GM18867 (cell line): ENCODE measurements at regions not wholly inside any gene's neighbourhood (a gene's known extent, or its start where the extent isn't known, plus 50 kb on each side); places are given as distances from the start of the nearest gene placed in this dataset.
"Not testable (repeated sequence)": the region's sequence is repeated elsewhere in the genome, so short reads cannot be mapped to it uniquely, and the experiment has no call there.

Experiments used
- ATAC-seq: cut with Tn5 transposase; IDR thresholded peaks from one replicate; pipeline ENCODE4 v1.9.1; 2021; ENCODE audit warnings: mild to moderate bottlenecking, moderate library complexity; ENCODE audit not compliant: unreplicated experiment

GRCh38 chr21:35982717-35983116, 77.6 kb downstream of the SETD4 start:
- no peak for ATAC-seq

- ATAC-seq = no peak
Observed at GRCh38 chr21:35981514-35982070, 78.7 kb downstream of the SETD4 start.

GRCh38 chr21:35980821-35981220, 79.5 kb downstream of the SETD4 start:
- ATAC-seq = no peak

- ATAC-seq = not testable (repeated sequence)
Observed at GRCh38 chr21:35977860-35978259, 82.5 kb downstream of the SETD4 start.

DNA sequence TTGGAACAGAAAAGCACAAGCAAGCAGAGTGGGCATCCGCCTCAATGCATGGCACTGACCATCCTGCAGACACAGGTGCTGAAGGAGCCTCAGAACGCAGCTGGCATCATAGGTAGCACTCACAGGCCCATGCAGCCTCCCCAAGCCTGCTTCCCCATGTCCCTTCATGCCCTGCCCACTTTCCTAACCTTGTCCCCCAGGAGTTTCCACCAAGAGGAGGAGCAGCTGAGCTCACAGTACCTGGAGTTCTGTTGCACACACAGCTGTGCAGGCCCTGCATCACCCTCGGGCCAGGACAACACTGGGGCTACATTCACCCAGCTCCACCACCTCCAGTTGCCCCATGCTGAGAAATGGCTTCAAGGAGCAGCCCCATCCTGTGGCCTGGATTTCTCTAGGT, 83.4 kb downstream of the SETD4 start:
- no peak for ATAC-seq

DNA sequence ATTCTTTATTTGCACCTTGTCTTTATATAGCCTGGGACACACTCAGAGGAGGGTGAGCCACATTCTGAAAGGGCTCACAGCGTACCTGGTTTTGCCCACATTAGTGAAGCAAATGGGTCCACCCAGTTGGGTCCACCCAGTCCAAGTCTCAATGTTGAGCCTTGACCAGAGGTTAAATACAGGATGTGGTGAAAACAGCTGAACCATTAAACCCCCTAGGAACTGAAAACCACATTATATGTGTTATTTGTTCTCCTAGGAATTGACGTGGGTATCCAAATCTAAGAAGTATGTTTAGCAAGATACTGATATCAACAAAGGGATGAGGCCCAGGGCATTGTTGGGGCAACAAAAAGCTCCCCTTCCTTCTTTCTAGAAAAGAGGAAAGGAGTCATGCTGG, 83.8 kb downstream of the SETD4 start:
- no peak for ATAC-seq

- no peak for ATAC-seq
Observed at GRCh38 chr21:35974775-35975174, 85.6 kb downstream of the SETD4 start.

GRCh38 chr21:35971824-35972223, 88.5 kb downstream of the SETD4 start:
- ATAC-seq = no peak

DNA sequence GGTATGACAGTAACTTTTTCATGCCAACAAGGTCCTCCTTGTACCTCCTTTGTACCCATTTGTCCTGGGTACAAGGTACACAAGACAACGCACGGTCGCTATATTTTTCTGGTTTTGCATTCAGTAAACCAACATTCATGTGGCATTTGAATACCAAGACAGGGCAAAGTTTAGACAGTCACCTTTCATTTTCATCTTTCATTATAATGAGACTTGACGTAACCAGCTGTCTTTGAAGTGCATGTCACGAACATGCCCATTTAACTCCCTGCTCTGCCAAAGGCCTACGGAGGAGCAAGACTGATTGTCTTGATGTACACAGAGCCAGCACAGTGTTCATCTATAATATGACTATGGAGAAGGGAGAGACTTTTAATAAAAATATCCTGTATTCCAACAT, 91.0 kb downstream of the SETD4 start:
- no peak for ATAC-seq

DNA sequence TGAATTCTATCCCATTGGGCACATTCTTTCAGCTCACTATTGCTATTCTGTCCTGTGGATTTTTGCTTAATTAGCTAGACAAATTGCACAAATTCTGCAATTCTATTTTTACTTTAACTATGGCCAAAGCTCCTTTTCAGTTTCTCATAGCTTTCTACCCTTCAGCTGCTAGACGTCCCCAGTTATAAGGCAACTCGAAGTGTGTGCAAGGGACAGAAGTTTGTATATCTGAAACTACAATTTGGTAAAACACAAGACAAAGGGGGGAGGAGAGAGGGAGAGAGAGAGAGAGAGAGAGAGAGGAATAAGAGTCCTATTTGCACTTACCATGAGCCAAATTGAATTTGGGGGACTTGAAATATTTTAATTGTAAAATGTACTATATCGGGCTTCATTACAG, 91.8 kb downstream of the SETD4 start:
- ATAC-seq = no peak

DNA sequence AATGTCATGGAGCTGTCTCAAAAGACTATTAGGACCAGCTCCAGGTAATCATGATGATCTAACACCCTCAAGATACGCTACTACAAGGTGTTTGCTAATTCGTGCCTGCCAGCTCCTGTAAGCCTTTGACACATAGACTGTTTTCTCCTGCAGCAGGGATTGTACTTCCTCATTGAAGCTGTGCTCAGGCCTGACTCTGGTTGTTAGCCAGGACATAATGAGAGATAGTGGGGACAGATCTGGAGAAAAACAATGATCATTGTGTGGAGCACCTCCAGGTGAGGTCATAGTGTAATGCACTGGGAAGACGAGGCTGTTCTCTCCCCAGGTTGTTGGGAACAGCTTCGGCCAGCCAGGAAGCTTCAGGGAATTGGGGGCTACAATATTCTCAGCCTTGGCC, 94.6 kb downstream of the SETD4 start:
- ATAC-seq = no peak

DNA sequence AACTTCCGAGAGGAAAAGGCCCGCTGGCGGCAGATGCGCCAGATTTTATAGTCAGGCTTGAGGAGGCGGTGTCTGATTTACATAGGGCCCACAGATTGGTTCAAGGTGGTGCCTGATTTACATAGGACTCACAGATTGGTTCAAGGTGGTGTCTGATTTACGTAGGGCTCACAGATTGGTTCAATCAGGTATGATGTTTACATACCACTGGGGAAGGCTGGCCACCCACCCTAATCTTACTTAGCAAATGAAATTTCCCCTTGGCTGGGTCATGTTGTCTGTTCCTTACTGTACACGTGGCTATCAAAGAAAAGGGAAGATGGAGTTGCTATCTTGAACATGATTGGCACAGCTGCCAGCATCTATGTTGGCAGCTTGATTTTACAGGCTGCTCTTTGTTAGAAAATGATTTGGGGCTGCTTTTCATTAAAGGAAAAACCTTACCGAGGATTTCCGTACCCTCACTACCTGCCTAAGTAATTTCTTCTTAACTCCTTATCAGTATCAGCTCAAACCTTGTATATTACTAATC, 96.3 kb downstream of the SETD4 start:
- ATAC-seq = no peak

DNA sequence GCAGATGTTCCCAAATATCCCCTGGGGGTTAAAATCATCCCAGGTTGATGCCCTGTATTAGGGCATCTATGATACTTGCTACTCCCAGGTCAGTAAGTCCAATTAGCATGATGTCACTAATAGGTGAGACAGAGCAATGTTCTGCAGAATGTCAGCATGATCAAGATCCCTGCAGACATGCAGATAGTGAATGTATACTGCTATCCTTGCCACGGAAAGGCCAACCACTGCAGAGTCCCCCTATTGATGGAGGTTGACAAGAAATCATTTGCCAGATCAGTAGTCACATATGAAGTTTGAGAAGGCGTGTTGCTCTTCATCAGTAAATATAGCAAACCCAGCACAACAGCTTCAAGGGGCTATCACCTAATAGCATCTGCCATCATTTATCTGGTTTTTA, 97.4 kb downstream of the SETD4 start:
- no peak for ATAC-seq

DNA sequence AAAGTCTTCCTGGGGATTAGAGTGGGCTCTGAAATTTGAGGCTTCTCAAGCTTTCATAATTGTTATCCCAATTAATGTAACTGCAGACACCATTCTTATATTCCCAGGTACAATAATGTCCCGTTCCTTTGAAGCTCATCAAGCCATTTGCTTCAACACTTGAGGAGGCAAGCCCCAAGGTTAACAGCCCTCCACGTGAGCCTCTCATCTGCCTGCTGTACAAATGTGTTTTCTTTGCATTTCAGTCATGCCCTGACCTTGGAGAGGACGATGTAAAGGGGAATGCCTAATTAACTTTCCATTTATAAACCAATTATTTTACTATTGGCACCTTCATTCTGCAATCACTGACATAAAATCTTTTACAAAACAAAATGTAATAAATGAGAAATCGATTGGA, 106.3 kb downstream of the SETD4 start:
- no peak for ATAC-seq

- no peak for ATAC-seq
Observed at GRCh38 chr21:35953597-35953996, 106.7 kb downstream of the SETD4 start.

DNA sequence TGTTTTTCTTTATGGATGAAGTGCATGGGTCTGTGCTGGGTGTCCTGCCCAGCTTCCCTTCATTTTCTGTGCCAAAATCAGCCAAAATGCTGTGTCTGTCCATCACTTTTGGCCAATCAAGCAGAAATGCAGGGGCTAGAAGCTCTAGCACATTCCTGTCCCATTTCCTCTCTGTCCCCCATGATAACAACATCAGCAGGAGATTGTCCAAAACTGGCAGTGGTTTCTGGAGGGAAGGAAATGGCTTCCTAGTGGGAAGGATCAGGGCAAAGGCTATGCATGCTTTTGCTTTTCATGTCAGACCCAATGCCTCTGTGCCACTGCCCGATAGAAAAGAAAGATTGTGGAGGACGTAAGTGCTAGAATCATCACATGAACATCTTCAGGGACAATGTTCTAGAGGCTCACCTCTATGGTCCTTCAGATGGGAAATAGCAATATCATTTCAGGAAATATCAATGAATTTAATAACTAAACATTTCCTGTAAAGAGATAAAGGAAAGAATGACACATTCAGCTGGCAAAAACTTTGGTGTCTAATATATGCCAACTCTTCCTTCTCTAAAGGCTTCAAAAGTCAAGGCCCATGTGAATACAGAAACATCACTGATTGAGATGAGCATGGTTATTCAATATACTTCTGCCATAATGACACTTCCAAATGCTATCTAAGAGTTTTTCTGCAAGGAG, 107.5 kb downstream of the SETD4 start:
- no peak for ATAC-seq

GRCh38 chr21:35948982-35949381, 111.3 kb downstream of the SETD4 start:
- ATAC-seq = no peak

GRCh38 chr21:35945089-35945671, 115.1 kb downstream of the SETD4 start:
- no peak for ATAC-seq

DNA sequence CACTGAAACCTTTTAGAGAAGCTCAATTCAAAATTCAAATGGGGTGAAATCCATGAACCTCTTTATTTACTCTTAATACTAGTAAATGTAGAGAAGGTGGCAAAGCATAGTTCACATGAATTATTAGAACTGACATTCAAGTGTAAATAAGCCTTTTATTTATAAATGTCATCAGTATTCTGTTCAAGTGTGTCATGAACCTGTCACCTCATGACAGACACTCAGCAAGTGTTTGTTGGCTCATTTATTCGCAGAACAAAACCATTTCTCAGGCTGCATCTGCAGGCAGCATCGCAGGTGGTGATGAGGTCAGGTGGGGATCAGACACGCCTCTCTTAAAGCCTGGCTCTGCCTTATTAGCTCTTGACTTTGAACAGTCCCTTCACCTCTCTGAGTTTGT, 116.6 kb downstream of the SETD4 start:
- ATAC-seq = no peak

DNA sequence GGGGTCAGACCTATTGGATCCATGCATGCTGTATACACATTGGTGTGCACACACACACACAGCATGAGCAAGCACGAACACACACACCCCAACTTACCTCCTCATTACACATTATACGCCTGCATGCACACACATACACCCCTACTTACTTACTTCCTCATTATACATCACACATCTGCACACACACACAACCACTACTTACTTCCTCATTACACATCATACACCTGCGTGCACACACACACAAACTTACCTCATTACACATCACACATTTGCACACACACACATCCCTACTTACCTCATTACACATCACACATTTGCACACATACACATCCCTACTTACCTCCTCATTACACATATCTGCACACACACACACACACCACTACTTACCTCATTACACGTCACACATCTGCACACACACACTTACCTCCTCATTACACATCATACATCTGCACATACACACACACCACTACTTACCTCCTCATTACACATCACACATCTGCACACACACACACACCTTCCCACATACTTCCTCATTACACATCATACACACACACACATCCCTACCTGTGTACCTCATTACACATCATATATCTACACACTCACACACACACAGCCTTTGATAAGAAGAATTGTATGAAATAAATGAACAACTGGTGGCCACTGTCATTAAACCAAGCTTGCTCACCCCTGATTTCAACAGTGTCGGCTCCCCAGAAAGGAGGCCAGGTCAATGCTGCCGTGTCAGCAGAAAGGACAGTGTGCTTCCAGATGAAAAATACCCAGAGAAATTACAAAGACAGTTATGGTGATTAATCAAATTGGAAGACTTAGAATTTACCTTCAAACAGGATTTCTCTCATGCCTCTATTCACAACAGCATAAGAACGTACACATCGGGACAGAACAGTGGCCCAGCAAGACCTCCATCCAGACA, 117.8 kb downstream of the SETD4 start:
- ATAC-seq = no peak
